HCT116 (cell line): ENCODE measurements at regions not wholly inside any gene's neighbourhood (a gene's known extent, or its start where the extent isn't known, plus 50 kb on each side); places are given as distances from the start of the nearest gene placed in this dataset.

ENCODE experiments used
- ATAC-seq: fragments of 200-7000 bp; cut with Tn5 transposase; 2 replicates; pipeline ENCODE4 v1.9.1; 2020; ENCODE audit warnings: mild to moderate bottlenecking, moderate library complexity
- BruUV-seq: library from RNA; stranded (reverse); fragments of 400-500 nt; replicated peaks from 2 replicates; lab custom pipeline; 2021; lab: Mats Ljungman, UMichigan
- CTCF ChIA-PET: fragments of 300-600 bp; sonication (Branson Sonifier 250); formaldehyde crosslinking; loops from one replicate; lab custom pipeline; 2021; ENCODE audit warnings: antibody characterized with exemption; lab: Charles Lee
- POLR2A ChIA-PET: fragments of 300-600, 350-600 bp; sonication (Branson Sonifier 250); formaldehyde crosslinking; loops from one replicate; lab custom pipeline; 2021; ENCODE audit warnings: antibody characterized with exemption; lab: Charles Lee
- RAD21 ChIA-PET, 2 experiments: fragments of 300-600 bp; sonication (Branson Sonifier 250); formaldehyde crosslinking; loops; one replicate each; lab custom pipeline; 2023; ENCODE audit warnings: low total read pairs in 2 of 2; ENCODE audit not compliant: uncharacterized antibody in 2 of 2, unreplicated experiment in 2 of 2, low non-redundant PET in 1 of 2; lab: Charles Lee
- DNase-seq: peaks from one replicate; pipeline ENCODE4 v3.0.0-alpha.2; 2010; ENCODE audit warnings: low read depth, low spot score
- H2AFZ ChIP-seq: fragments of 200-600 bp; shearing (Covaris generic), sonication (generic); 2 replicates; pipeline ENCODE4 v1.6.1; 2017; ENCODE audit warnings: low read depth, mixed run types, mixed read lengths, antibody characterized with exemption, low read length; ENCODE audit not compliant: poor library complexity, severe bottlenecking
- H3K27ac ChIP-seq: 2 replicates; pipeline ENCODE4 v1.5.1; 2012; ENCODE audit warnings: low read depth, low read length
- H3K27me3 ChIP-seq: fragments of 200-600 bp; sonication (generic); 2 replicates; pipeline ENCODE4 v1.6.1; 2016; ENCODE audit warnings: mixed run types, low read length, mixed read lengths; ENCODE audit not compliant: insufficient read depth
- H3K36me3 ChIP-seq, 2 experiments: fragments of 200-500 bp in 1 of 2; fragments of 200-600 bp in 1 of 2; sonication (Bioruptor generic) in 1 of 2; sonication (generic) in 1 of 2; 2 replicates each; pipeline versions ENCODE4 v1.5.1 to v1.6.1; 2014 to 2016; ENCODE audit warnings: low read length in 2 of 2, inconsistent platforms in 1 of 2, mixed read lengths in 1 of 2, mixed run types in 1 of 2; ENCODE audit not compliant: insufficient read depth in 2 of 2, control insufficient read depth in 1 of 2
- H3K4me1 ChIP-seq, 2 experiments: fragments of 200-600 bp in 1 of 2; sonication (generic) in 1 of 2; 2 replicates each; pipeline versions ENCODE4 v1.5.1 to v1.6.1; 2012 to 2017; ENCODE audit warnings: low read length in 2 of 2, inconsistent platforms in 1 of 2, mild to moderate bottlenecking in 1 of 2, mixed read lengths in 1 of 2, mixed run types in 1 of 2, moderate library complexity in 1 of 2; ENCODE audit not compliant: insufficient read depth in 2 of 2, control insufficient read depth in 1 of 2
- H3K4me2 ChIP-seq: fragments of 200-600 bp; sonication (generic); 2 replicates; pipeline ENCODE4 v1.6.1; 2017; ENCODE audit warnings: mixed run types, low read length, mixed read lengths
- H3K4me3 ChIP-seq, 2 experiments: fragments of 200-600 bp in 1 of 2; sonication (generic) in 1 of 2; replicated peaks in 1 of 2; 2 replicates each; pipeline ENCODE4 v1.5.1; 2011 to 2016; ENCODE audit warnings: low read length in 2 of 2, control low read depth in 1 of 2, low read depth in 1 of 2, mild to moderate bottlenecking in 1 of 2, mixed read lengths in 1 of 2, mixed run types in 1 of 2
- H3K79me2 ChIP-seq: fragments of 200-600 bp; sonication (generic); 2 replicates; pipeline ENCODE4 v1.6.1; 2017; ENCODE audit warnings: mild to moderate bottlenecking, mixed run types, low read length, moderate library complexity, mixed read lengths; ENCODE audit not compliant: insufficient read depth
- H3K9ac ChIP-seq: fragments of 200-600 bp; sonication (generic); 2 replicates; pipeline ENCODE4 v1.6.1; 2016; ENCODE audit warnings: low read length, mixed read lengths
- H3K9me2 ChIP-seq: fragments of 200-600 bp; sonication (generic), shearing (Covaris generic); 2 replicates; pipeline ENCODE4 v1.6.1; 2017; ENCODE audit warnings: mixed run types, mild to moderate bottlenecking, moderate library complexity; ENCODE audit not compliant: insufficient read depth
- H3K9me3 ChIP-seq, 2 experiments: fragments of 200-500 bp in 1 of 2; fragments of 200-600 bp in 1 of 2; sonication (Bioruptor generic) in 1 of 2; sonication (generic) in 1 of 2; 2 replicates each; pipeline ENCODE4 v1.6.1; 2014 to 2017; ENCODE audit warnings: low read length in 2 of 2, mixed read lengths in 2 of 2, inconsistent platforms in 1 of 2, low read depth in 1 of 2, mild to moderate bottlenecking in 1 of 2, mixed run types in 1 of 2, moderate library complexity in 1 of 2; ENCODE audit not compliant: control insufficient read depth in 1 of 2, insufficient read depth in 1 of 2
- H4K20me1 ChIP-seq: fragments of 200-600 bp; sonication (generic), shearing (Covaris generic); 2 replicates; pipeline ENCODE4 v1.6.1; 2017; ENCODE audit warnings: mixed run types, mild to moderate bottlenecking, moderate library complexity; ENCODE audit not compliant: insufficient read depth
- EGR1 ChIP-seq: IDR thresholded peaks from 2 replicates; pipeline ENCODE4 v1.6.1; 2012; ENCODE audit warnings: low read depth
- ELF1 ChIP-seq: IDR thresholded peaks from 2 replicates; pipeline ENCODE4 v1.6.1; 2012; ENCODE audit warnings: low read depth, borderline replicate concordance
- EZH2 ChIP-seq: fragments of 200-600 bp; sonication (generic); IDR thresholded peaks from 2 replicates; pipeline ENCODE4 v1.6.1; 2017; ENCODE audit warnings: antibody characterized with exemption, mixed run types
- FOSL1 ChIP-seq: IDR thresholded peaks from 2 replicates; pipeline ENCODE4 v1.6.1; 2012; ENCODE audit warnings: low read depth
- POLR2AphosphoS5 ChIP-seq: IDR thresholded peaks from 2 replicates; pipeline ENCODE4 v1.6.1; 2011; ENCODE audit warnings: mild to moderate bottlenecking, low read depth, low read length, moderate library complexity
- SRF ChIP-seq: IDR thresholded peaks from 2 replicates; pipeline ENCODE4 v1.6.1; 2012; ENCODE audit warnings: low read depth
- ZNF274 ChIP-seq: fragments of 200-500 bp; sonication (Bioruptor generic); IDR thresholded peaks from 2 replicates; pipeline ENCODE4 v1.6.1; 2014; ENCODE audit warnings: mild to moderate bottlenecking, low read depth, low read length, inconsistent platforms
- intact Hi-C: fragments of 100-400 bp; cut with micrococcal nuclease; formaldehyde crosslinking; loops from 2 replicates; pipeline ENCODE4 v1.10.0; 2022
- TF ChIP-seq, protein P1 (sequence below): IDR thresholded peaks from 2 replicates; pipeline ENCODE4 v1.6.1; 2012; ENCODE audit warnings: low read depth
- TF ChIP-seq, protein P2 (sequence below): IDR thresholded peaks from 2 replicates; pipeline ENCODE4 v1.6.1; 2012
- TF ChIP-seq, protein P3 (sequence below): IDR thresholded peaks from 2 replicates; pipeline ENCODE4 v1.6.1; 2012

DNA sequence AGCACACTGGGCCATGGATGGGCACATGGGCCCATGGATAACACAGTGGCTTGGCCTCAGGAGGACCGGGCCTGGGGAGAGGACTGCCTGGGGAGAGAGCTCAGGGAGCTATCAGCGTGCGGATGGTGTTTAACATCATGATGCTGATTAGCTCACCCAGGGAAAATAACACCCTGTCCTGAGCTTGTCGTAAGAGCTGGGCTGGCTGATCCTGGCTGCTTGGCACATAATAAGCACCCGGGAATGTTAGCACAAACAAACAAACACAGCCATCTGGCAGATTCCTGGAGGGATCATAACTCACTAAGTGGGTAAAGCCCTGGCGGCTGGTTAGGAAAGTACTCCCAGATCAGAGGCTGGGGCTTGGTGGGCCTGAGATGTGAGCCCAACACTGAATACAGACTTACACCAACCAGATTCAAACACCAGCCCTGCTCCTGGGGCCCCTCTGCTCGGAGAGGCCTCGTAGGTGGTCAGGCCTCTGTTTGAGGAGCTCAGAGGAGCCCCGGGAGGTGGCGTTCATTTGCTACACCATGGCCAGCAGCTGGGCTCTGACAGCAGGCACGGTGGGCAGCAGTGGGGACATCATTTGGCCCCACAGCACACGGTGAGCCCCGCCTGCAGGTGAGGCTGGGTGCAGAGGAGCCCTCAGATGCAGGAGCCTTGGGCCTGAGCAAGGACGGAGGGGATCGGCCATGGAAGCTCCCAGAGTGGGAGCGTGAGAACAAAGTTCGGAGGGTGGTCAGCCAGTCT is 193.4 kb upstream of the HDAC4 start:
- POLR2A ChIA-PET: no interaction called here
- Histone ChIP-seq H3K36me3 (no peaks in the 10 kb centered on the region), H2AFZ (no peak overlapping the region), H3K9ac (no peak overlapping the region), H3K4me2 (no peak overlapping the region), H4K20me1 (no peaks in the 10 kb centered on the region), H3K79me2 (no peaks in the 10 kb centered on the region), H3K27ac (no peak overlapping the region), H3K27me3 (no peaks in the 10 kb centered on the region), H3K9me2 (no peaks in the 10 kb centered on the region), H3K9me3 (no peaks in the 10 kb centered on the region; a peak in 2 of 4 replicates), H3K4me1 (no peaks in the 10 kb centered on the region), H3K4me3 (no peak overlapping the region)
- RAD21 ChIA-PET: no interaction called here
- TF ChIP-seq, protein P1, sequence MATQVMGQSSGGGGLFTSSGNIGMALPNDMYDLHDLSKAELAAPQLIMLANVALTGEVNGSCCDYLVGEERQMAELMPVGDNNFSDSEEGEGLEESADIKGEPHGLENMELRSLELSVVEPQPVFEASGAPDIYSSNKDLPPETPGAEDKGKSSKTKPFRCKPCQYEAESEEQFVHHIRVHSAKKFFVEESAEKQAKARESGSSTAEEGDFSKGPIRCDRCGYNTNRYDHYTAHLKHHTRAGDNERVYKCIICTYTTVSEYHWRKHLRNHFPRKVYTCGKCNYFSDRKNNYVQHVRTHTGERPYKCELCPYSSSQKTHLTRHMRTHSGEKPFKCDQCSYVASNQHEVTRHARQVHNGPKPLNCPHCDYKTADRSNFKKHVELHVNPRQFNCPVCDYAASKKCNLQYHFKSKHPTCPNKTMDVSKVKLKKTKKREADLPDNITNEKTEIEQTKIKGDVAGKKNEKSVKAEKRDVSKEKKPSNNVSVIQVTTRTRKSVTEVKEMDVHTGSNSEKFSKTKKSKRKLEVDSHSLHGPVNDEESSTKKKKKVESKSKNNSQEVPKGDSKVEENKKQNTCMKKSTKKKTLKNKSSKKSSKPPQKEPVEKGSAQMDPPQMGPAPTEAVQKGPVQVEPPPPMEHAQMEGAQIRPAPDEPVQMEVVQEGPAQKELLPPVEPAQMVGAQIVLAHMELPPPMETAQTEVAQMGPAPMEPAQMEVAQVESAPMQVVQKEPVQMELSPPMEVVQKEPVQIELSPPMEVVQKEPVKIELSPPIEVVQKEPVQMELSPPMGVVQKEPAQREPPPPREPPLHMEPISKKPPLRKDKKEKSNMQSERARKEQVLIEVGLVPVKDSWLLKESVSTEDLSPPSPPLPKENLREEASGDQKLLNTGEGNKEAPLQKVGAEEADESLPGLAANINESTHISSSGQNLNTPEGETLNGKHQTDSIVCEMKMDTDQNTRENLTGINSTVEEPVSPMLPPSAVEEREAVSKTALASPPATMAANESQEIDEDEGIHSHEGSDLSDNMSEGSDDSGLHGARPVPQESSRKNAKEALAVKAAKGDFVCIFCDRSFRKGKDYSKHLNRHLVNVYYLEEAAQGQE: no peak
- TF ChIP-seq ELF1 (no peak), ZNF274 (no peak), FOSL1 (no peak), SRF (no peak), EZH2 (no peak), EGR1 (no peak), POLR2AphosphoS5 (no peak)
- TF ChIP-seq, protein P2, sequence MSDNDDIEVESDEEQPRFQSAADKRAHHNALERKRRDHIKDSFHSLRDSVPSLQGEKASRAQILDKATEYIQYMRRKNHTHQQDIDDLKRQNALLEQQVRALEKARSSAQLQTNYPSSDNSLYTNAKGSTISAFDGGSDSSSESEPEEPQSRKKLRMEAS: no peak
- TF ChIP-seq, protein P3, sequence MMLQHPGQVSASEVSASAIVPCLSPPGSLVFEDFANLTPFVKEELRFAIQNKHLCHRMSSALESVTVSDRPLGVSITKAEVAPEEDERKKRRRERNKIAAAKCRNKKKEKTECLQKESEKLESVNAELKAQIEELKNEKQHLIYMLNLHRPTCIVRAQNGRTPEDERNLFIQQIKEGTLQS: no peak
- no TSS peak for BruUV-seq
- intact Hi-C loops: no loop called here
- ATAC-seq (no peak), DNase-seq (no peak)
- CTCF ChIA-PET: no interaction called here
